OCI-LY3 (cell line): ENCODE measurements at regions not wholly inside any gene's neighbourhood (a gene's known extent, or its start where the extent isn't known, plus 50 kb on each side); places are given as distances from the start of the nearest gene placed in this dataset.

Source experiments
- CTCF ChIP-seq: fragments of 200-600, 300-600 bp; sonication (generic); IDR thresholded peaks from 2 replicates; pipeline ENCODE4 v1.5.1; 2014; ENCODE audit warnings: antibody characterized with exemption, low read length, low read depth
- EZH2phosphoT487 ChIP-seq: fragments of 200-600 bp; shearing (Covaris generic); IDR thresholded peaks from 2 replicates; pipeline ENCODE4 v1.6.1; 2018; ENCODE audit warnings: antibody characterized with exemption, mixed run types, low read depth

DNA sequence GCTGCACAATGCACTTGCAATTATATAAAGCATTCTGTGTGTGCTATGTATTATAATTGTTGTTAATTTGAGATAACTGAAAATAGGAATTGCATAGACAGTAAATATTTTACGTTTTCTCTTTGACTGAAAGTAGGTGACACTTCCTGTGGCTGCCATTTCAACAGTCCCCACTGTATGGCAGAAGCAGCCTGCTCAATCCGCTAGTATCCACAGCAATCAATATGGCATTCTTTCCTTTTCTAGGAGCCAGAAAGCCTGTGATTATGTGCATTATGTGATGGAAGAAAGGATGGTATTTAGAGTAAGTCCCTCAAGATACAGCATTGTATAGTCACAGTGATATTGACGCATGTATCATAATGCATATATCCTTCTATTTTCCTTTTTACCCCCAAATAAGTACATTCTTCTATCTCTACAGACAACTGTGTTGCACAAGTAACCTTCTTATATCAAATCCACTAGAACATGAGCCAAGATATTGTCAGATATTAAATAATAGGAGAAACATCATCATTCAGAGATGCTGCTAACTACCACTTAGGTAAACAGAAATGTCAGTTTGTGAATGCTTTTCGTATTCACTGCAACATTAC, 59.7 kb downstream of the CARTPT start:
- TF ChIP-seq CTCF (peak; percentile 76), EZH2phosphoT487 (no peak)
